ENCODE measurements at regions not wholly inside any gene's neighbourhood (a gene's known extent, or its start where the extent isn't known, plus 50 kb on each side); places are given as distances from the start of the nearest gene placed in this dataset.
A peak's percentile ranks its signal among the peaks of the same experiment; 100 is the strongest.

DNA sequence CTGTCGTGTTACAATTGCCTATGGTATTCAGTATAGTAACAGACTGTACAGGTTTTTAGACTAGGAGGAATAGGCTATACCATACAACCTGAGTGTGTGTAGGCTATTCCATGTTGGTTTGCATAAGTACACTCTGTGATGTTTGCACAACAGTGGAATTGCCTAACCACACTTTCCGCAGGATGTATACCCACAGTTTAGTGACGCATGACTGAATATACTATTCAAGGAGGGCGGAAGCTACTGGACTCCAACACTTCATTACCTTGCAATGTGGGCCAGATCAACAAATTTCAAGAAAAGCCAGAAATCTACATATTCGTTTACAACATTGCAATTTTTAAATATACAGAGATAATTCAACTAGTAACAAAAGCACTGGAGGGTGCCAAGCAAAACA is 317.2 kb downstream of the PDGFC start:
- no peak for DNase-seq (ENCODE audit: low read depth)

DNA sequence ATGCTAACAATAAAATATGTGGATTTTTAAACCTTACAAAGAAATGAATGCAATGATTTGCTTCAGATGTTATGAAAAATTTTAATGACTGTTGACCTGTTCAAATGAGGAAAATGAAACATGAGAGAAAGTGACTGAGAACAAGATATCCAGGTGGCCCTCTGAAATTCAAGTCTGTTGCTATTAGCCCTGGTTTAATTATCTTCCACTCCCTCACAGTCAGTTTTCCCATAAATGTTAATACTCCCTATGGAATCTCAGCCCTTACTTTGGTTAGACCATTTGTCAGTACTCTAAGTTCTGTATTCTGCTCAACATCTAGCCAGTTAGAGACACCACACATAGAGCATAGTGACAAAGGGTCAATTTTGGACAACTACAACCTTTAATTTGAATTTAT is 327.8 kb downstream of the PDGFC start:
- DNase-seq (ENCODE audit: low read depth) = no peak

DNA sequence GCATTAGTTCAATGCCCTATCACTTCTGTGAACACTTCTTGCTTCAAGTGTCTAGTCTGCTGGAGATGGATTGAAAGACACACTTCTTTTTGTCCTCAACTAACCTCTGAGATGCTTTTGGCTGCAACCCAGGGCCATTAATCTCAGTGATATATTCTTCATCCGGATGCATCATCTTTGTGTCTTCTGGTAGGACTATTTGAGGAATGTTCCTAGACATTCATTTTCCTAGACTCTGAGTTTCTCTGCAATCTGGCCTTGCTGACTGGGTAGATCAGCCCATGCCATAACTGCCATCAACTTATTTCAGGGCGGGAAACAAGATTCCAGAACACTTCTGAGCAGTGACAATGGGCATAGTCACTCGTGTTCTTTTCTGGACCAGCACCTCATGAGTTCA is 329.4 kb downstream of the PDGFC start:
- DNase-seq (ENCODE audit: low read depth) = peak; percentile 27

DNA sequence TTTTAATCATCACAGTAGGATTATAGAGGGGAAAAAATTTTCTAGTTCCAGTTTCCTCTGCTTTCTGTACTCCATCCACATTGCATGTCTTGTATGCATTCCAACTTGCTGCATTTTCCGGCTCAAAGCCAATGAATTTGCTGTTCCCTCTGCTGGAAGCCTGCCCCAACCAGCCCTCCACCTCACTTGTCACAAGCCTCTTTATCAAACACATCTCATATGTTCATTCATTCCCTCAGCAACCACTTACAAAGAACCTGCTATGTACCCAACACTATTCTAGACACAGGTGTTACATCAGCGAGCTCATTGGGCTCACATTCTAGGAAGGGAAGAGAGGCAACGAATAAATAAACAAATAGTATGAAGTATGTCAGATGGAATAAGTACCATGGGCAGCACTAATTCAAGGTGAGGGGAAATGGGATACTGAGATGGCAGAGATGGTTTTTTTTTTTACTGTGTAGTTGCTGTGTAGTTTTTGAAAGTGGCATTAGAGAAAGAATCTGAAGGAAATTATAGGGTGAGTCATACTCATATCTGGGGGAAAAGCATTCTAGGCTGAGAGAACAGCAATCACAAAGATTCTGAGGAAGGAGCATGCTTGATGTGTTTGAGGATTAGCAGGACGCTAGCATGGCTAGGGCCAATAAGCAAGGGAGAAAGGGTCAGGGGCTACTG is 332.5 kb downstream of the PDGFC start:
- no peak for DNase-seq (ENCODE audit: low read depth)

DNA sequence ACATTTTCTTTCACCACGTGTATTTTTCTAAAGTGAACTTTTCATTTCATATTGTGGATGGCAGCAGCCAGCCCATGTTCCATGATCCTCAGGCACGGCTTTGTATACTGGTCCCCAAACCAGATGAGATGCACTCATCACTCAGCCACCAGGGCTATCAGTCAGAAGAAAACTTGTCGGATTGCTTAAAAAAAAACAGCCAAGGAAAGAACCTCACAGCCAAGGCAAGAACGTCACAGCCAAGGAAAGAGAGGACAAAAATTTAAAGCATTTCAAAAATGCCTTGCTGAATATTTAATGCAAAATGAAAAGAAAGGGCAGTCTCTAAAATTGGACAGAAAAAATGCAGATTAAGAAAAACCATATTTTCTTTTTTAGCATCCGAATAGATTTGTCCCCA is 333.3 kb downstream of the PDGFC start:
- no peak for DNase-seq (ENCODE audit: low read depth)

DNA sequence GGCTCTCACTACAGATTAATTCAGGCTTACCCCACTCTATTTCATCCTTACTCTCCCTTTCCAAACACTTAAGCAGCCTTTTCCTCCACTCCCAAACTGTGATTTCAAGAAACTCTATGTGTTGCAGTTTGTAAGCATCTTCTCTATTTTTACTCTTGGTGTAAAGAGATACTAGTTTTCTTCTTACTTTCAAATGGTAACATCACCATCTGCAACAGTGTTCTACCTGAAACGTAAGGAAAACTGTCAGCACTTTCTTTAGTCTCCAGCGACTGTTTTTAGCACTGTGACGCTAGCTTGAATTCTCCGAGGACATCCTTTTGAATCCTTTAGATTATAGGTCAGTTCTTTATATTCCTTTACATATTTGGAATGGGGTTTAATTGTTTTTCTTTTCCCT is 335.2 kb downstream of the PDGFC start:
- no peak for DNase-seq (ENCODE audit: low read depth)

DNA sequence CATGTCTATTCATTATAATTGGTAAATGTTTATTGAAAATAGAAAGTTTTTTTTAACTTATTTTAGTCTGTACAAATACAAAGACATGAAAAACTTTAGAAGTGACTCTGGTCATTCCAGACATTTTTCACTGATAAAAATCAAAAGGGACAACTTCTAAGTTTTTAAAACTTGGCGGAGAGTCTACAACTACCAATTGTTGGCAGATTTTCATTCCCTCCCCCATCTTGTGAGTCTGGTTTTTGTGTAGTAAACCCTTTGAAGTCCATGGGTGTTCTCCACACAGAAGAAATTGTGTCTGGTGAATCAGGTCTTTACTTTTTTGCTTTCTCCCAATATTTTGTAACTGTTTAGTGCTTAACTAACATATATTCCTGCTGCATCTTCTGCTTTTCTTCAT is 336.5 kb downstream of the PDGFC start:
- DNase-seq (ENCODE audit: low read depth) = no peak

DNA sequence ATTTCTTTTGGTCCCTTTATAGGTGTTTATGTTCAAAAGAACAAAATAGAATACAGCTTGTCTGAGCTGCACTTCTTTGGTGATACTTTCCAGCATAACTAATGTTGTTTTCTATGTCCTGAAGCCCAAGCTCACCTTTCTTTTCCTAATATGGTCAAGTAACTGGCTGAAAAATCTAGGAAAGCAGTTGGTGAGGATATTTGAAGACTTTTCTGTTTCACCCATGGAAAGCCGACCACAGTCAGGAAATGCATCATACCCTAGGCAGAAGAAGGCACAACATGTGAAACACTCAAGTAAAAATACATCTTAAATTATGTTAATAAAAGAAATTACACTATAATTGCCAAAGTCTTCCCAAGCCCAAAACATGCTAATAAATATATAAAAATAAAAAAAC is 337.0 kb downstream of the PDGFC start:
- DNase-seq (ENCODE audit: low read depth) = no peak

DNA sequence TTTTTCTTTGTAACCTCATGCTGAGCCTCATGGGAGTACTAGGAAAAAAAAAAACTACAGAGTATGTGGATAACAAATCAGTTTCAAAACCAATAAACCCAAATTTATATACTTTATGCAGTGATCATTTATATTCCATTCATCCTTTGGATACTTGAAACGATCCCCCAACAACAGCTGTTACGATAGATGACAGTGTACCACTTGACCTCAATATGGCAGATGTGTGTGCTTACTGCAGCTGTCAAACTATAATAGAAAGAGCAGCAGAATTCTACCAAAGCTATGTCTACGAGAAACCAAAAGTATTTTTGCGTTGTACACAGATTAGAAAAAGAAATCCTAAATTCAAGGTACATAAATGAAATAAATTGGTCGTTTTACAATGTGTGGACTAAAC is 337.8 kb downstream of the PDGFC start:
- DNase-seq (ENCODE audit: low read depth) = no peak

DNA sequence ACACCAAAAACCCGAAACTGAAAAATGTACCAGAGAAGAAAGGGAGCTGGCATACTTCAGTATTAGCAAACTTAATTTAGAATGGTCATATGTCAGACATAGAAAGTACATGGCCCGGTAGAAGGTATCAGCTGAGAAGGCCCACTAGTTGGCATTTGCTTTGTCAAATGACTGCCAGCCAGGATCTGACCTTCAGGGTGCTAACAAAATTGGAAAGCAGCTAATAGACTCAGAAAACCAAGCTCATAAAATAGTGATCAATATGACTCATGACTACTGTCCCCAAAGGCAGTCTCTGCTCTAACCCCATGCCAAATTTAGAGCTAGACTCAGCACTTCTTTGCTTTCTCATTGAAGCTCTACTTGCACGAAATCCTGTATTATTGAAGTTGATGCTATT is 342.7 kb downstream of the PDGFC start:
- no peak for DNase-seq (ENCODE audit: low read depth)

DNA sequence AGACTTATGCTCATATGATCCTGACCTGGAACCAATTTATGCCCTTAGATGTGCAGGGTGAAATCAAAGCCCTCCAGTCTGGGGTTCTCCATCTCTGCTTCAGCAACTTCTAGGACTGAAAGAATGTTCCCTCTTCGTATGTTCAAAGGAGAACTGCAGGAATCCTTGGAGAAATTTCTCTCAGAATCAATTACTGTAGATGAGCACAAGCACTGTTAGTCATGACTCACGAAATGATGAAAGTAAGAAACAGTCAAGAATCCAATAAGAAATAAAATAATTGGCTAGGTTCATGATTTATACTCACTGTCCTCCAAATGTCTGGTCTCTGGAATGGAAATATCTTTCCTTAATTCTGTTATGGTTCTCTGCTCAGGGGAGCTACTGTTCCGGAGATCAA is 348.2 kb downstream of the PDGFC start:
- DNase-seq (ENCODE audit: low read depth) = no peak

DNA sequence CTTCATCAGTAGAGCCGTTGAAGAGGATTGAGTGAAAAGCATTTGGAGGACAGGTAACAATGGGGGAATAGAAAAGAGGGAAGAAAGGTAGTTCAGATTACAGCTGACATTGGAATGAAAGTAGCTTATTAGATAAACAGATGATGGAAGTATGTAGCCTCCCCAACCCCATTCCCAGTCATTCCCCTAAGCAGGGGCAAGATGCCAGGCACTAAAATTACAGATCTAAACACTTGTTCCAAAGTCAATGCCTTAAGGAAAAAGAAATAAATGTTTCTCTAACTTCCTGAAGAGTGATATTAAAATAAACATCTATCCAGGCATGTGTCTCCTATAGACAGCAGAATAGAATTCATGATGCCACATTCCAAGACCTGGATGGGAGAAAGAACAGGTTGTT is 350.8 kb downstream of the PDGFC start:
- DNase-seq (ENCODE audit: low read depth) = no peak

DNA sequence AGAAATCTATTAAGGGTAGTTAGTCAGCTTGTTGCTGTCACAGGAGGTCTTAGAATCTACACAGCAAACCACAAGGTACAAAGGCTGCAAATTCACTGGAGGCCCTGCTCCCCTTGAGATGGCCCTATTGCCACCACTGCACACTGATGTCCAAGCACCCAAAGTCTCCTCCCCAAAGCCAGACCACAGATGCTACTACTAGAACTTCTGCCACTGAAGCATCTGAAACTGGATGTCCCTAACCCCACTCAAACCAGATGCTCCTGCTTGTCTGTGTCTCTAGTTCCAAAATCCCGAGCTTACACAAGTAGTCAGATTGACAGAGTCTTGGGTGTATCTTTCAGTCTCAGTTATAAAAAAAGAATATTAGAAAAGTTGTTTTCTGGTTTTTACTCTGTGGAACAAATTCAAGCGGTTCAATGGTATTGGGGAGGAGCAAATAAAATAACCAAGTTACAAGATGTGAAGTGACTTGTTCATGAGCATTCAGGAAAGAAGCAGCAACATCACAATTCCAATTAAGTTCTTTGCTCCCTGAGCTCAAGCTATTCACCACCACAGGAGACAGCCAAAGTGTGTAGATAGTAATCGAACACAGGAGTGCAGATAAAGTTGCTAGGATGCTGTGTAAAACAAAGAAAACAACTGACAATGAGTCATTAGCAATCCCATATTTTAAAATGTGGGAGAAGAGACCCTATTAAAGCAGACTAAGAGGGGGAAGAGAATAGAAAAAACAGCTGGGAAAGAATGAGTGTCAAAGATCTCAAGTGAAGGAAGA is 352.3 kb downstream of the PDGFC start:
- DNase-seq (ENCODE audit: low read depth) = no peak

DNA sequence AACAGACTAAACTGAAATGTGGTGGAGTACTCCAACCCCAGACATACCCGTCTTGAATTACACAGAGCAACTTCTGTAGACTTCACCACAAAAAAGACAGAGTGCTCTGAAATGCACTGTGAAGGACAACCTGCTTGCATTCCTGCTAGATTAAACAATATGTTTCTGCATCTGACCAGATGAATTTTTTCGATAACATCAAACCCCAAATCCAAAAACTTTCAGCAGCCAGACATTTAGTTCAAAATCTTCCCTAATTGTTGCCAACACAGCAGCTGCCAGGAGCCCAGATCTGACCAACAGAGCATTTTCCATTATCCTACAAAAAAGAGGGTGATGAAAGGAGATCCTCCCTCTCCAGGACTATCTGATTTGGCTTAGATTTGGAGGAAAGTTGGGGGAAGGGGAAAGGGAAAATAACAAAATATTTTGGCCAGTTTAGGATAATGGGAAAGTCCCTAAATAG is 356.5 kb downstream of the PDGFC start:
- DNase-seq (ENCODE audit: low read depth) = peak; percentile 84

DNA sequence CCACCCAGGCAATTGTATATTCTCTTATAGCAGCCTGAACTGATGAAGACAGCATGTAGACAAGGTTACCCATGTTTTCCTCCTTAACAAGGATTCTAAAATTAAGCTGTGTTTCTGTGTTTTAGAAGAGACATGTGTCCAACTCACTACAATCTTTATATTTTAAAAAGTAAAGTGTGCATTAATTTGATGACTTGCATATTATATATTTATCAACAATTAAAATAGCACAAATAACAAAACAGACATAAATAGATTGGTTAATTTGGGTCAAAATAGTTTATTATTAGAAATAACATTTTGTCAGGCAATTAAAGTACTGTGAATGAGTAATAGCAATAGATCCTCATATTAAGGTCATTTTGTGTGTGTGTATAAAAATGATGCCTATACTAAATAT is 357.1 kb downstream of the PDGFC start:
- no peak for DNase-seq (ENCODE audit: low read depth)

DNA sequence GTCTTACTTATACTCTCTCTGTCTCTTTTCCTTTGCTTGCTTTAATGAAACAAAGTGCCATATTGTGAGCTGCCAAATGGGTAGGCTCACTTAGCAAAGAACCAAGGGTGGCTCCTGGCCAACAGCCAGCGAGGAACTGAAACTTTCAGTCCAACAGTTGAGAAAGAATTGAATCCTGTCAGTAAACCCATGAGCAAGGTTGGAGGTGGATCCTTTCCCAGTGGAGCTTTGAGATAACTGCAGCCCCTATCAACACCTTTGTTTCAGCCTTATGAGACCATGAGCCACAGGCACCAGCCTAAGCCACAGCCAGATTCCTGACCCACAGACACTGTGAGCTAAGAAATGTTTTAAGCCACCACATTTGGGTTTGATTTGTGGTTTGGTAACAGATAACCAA is 362.2 kb downstream of the PDGFC start:
- DNase-seq (ENCODE audit: low read depth) = no peak

DNA sequence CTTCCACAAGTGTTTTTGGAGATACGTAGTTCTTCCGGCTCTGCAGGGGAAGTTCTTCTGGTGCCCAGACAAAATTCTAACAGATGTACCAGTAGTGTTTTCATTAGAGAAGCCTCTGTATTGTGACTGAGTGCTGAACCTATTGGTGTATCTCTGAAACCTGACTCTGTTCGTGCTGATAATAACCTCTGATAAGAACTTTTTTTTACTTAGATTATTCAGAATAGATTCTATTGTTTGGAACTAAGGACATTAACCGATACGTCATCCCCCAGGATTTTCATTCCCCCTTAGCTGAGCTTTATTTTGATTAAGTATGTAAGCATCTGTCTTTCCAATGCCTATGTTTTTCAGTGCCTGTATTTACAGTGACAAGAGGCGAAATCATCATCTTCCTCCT is 362.9 kb downstream of the PDGFC start:
- DNase-seq (ENCODE audit: low read depth) = no peak

DNA sequence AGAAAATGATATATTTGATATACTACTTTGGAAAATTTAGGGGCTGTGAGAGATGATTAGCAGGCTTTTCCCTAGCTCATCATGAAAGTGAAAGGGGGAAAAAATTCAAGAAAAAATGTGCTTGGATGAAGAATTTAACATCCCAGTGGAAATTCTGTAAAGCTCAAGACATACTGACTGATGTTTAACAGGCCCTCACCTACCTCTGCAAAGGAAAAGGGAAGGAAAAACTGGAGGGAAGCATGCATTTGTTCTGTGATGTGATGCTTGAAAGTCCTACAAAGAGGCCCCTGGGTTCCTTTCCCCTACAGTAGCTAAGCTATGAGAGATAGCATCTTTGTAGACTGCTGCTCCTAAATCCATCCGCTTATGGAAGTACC is 364.1 kb downstream of the PDGFC start:
- no peak for DNase-seq (ENCODE audit: low read depth)

DNA sequence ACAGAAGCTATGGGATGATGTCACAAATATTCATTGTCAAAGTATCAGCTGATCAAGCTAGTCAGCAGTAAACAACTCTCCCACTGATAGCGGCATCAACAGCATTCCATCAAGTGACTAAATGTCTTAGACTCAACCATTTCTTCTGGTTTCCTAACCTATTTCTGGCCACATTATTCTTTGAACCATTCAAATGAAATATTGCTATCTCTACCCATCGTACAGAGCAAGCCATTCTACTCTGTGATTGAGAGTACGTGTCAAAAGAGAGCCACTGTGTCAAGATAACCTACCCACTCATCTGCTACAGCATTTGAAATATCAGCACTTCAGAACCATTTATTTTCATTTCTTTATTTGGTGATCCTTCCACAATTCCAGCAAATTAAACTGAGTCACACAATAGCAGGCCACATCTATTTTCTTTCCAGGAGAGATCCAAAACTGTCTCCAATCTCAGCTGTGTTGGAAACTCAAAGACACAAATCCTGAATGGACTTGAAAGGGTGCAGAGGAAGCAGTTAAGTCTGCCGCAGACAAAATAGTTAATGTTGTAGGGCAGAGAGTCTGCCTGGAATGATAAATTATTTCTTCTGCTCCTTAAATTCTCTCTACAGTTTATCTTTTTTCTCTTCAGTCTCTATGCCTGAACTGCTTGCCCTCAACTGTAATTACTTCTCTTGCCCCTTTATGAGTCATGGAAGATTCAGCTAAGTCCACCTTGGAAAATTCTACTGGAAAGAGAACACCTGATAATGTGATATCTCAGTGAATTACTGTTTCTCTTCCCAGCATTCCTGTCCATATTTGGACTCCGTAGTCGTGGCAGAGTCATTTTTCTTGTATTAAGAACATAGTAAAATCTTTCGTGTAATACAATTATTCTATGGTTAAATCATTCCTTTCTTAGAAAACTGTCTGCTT is 364.8 kb downstream of the PDGFC start:
- no peak for DNase-seq (ENCODE audit: low read depth)

DNA sequence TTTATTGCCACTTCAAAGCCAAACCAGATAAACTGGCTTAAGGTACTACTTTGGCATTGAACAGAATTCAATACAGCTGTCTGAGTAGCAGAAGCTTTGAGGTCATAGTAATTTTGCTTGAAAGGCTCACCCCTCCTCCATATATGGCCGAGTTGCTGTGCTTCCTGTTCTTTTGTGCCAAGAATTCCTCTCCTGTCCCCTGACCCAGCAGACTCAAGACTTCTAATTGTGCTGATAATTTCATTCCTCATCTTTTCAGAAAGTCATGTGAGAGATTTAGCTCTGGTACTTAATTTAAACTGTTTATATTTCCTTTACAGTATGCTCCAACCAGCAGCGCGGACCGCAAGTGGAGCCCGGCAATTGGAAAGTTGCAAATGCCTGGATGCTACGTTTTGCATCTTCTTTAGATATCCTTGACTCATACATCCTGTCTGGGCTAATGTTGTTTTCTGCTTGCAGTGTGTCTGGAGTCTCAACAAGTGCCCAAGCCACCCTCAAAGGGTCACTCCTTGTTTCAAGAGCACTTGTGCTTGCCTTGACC is 373.4 kb downstream of the PDGFC start:
- DNase-seq (ENCODE audit: low read depth) = no peak

DNA sequence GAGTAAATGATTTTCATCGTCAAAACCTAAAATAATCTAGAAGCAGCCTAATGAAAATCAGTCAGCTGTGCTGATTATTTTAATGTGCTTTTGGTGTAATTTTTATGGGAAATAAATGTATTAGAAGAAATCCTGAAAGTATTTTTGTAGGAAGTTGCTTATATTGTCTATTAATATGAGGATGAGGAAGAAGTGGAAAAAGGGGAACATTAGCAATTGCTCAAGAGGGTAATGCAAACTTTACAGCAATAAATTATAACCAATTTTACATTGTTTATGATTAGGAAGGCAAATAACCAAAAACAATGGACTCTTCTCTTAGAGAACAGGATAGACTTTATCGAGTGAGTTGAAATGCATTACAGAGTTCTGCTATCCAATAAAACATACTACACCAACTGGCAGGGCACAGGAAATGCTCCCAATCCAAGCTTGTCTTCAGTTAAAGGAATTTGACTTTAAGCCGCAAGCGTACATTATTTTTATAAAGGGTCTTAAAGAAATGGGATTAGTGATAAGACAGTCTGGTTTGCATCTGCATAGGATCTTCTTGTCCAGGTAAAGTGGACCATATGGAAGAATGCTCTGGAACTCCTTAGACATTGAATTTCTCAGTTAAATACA is 374.8 kb downstream of the PDGFC start:
- DNase-seq (ENCODE audit: low read depth) = no peak

DNA sequence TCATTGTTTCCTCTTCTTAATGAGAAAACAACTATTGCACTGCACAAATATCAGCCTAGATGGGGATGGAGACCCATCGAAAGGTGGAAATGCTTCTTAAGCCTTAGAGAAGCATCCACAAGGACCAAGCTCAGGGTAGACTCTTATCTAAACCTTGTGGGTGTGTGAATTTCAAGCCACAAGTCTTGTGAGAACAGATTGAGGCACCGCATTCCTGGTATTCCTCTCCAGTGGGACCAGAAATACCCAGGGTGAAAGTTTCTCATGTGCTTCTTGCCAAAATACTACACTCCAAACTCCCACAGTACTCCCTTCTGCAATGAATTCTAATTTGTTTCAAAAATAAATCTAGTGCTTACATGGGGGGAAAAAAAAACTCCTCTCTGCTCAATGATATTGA is 375.6 kb downstream of the PDGFC start:
- DNase-seq (ENCODE audit: low read depth) = no peak
